Activated CD4-positive, alpha-beta T cell treated with anti-CD3 and anti-CD28 coated beads, Interleukin-2, amount 10 ng/mL, durations not matched to agents 7 days and 5 days (primary cell): ENCODE measurements at regions not wholly inside any gene's neighbourhood (a gene's known extent, or its start where the extent isn't known, plus 50 kb on each side); places are given as distances from the start of the nearest gene placed in this dataset.
"Not testable (repeated sequence)": the region's sequence is repeated elsewhere in the genome, so short reads cannot be mapped to it uniquely, and the experiment has no call there.

Experiments used
- CTCF ChIA-PET: fragments of 350-600 bp; sonication (Branson Sonifier 250); formaldehyde crosslinking; loops from one replicate; lab custom pipeline; 2021; ENCODE audit warnings: antibody characterized with exemption; lab: Charles Lee
- POLR2A ChIA-PET: fragments of 350-600 bp; sonication (Branson Sonifier 250); formaldehyde crosslinking; loops from one replicate; lab custom pipeline; 2021; ENCODE audit warnings: antibody characterized with exemption; lab: Charles Lee
- DNase-seq: peaks from one replicate; pipeline ENCODE4 v3.0.0-alpha.2; 2020
- H3K27ac Mint-ChIP-seq: one replicate; pipeline ENCODE4 v1.8.0; 2021; ENCODE audit warnings: mild to moderate bottlenecking, moderate library complexity, mixed read lengths
- H3K27me3 Mint-ChIP-seq: one replicate; pipeline ENCODE4 v1.8.0; 2021; ENCODE audit warnings: mixed read lengths
- H3K36me3 Mint-ChIP-seq: one replicate; pipeline ENCODE4 v1.8.0; 2021; ENCODE audit warnings: low read depth, mixed read lengths
- H3K4me1 Mint-ChIP-seq: one replicate; pipeline ENCODE4 v1.8.0; 2021; ENCODE audit warnings: mixed read lengths
- H3K4me3 Mint-ChIP-seq: one replicate; pipeline ENCODE4 v1.8.0; 2021; ENCODE audit warnings: mild to moderate bottlenecking, moderate library complexity, mixed read lengths
- H3K9me3 Mint-ChIP-seq: one replicate; pipeline ENCODE4 v1.8.0; 2021; ENCODE audit warnings: mixed read lengths

DNA sequence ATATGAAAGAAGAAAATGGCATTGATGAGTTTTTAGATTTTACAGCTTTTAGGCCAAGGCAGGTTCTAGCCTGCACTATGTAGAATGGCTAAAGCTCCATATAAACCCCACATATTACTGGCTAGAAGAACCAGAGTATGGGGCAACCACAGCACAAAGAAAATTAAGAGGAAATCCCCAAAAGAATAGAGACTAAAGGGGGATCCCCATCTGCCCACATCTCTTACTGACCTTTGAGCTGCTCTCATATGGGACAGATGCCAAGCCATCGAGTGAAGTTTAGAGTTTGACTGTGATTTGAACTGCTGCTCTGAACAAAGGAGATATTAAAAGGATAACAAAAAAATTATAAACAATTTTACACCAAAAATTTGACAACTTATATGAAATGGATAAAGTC lies 102.2 kb upstream of the HAO2 start:
- Mint-ChIP-seq H3K9me3 (no peaks in the 10 kb centered on the region), H3K27me3 (peaks cover 15% of the 10 kb centered on the region), H3K36me3 (no peaks in the 10 kb centered on the region), H3K4me1 (no peaks in the 10 kb centered on the region), H3K4me3 (no peak overlapping the region), H3K27ac (no peak overlapping the region)
- DNase-seq = no peak
- ChIA-PET CTCF (no interaction called here), POLR2A (no interaction called here)

DNA sequence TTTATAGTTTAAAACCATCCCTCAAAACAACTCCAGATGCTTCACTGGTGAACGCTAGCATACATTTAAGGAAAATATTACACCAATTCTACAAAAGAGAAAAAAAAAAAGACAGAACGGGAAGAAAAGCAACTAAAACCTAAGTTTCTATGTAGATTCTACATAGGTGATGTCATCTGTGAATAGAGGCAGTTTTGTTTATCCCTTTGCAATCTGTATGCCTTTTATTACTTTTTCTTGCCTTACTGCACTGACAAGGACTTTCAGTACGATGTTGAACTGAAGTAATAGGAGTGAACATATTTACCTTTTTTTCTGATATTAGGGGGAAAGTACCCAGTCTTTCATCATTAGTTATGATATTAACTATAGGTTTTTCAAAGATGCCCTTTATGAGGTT lies 101.7 kb upstream of the HAO2 start:
- Mint-ChIP-seq H3K36me3 (no peaks in the 10 kb centered on the region), H3K9me3 (no peaks in the 10 kb centered on the region), H3K4me1 (no peaks in the 10 kb centered on the region), H3K4me3 (no peak overlapping the region), H3K27ac (no peak overlapping the region), H3K27me3 (peaks cover 18% of the 10 kb centered on the region)
- DNase-seq = no peak
- ChIA-PET POLR2A (no interaction called here), CTCF (no interaction called here)

DNA sequence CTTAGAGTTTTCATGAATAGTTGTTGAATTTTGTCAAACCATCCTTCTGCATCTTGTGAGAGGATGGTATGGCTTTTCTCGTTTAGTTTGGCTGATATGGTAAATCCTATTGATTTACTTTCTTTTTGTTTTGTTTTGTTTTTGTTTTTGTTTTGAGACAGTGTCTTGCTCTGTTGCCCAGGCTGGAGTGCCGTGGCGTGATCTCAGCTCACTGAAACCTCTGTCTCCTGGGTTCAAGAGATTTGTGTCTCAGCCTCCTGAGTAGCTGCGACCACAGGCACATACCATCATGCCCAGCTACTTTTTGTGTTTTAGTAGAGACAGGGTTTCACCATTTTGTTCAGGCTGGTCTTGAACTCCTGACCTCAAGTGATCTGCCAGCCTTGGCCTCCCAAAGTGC lies 101.3 kb upstream of the HAO2 start:
- peaks cover 18% of the 10 kb centered on the region for H3K27me3 Mint-ChIP-seq
- H3K4me1 Mint-ChIP-seq, DNase-seq, CTCF ChIA-PET, H3K27ac Mint-ChIP-seq, H3K4me3 Mint-ChIP-seq, POLR2A ChIA-PET, H3K9me3 Mint-ChIP-seq, H3K36me3 Mint-ChIP-seq: not testable (repeated sequence)

DNA sequence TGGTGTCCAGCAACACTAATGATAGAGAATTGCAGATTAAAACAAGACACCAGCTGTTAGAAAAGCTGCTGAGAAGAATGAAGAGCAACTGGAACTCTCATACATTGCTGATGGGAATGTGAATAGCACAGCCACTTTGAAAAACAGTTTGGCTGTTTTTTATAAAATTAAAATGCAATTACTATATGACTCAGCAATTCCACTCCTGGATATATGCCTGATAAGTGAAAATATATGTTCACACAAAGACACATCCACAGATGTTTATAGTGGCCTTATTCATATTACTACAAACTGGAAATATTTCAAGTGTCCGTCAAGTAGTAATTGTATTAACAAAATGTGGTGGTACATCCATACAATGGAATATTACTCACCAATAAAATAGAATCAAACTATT lies 99.7 kb upstream of the HAO2 start:
- H3K4me1 Mint-ChIP-seq = no peaks in the 10 kb centered on the region
- ChIA-PET CTCF (no interaction called here), POLR2A (no interaction called here)
- no peaks in the 10 kb centered on the region for H3K36me3 Mint-ChIP-seq
- H3K27me3 Mint-ChIP-seq = peaks cover 25% of the 10 kb centered on the region
- DNase-seq = no peak
- H3K9me3 Mint-ChIP-seq = no peaks in the 10 kb centered on the region
- no peak overlapping the region for H3K4me3 Mint-ChIP-seq
- no peak overlapping the region for H3K27ac Mint-ChIP-seq

DNA sequence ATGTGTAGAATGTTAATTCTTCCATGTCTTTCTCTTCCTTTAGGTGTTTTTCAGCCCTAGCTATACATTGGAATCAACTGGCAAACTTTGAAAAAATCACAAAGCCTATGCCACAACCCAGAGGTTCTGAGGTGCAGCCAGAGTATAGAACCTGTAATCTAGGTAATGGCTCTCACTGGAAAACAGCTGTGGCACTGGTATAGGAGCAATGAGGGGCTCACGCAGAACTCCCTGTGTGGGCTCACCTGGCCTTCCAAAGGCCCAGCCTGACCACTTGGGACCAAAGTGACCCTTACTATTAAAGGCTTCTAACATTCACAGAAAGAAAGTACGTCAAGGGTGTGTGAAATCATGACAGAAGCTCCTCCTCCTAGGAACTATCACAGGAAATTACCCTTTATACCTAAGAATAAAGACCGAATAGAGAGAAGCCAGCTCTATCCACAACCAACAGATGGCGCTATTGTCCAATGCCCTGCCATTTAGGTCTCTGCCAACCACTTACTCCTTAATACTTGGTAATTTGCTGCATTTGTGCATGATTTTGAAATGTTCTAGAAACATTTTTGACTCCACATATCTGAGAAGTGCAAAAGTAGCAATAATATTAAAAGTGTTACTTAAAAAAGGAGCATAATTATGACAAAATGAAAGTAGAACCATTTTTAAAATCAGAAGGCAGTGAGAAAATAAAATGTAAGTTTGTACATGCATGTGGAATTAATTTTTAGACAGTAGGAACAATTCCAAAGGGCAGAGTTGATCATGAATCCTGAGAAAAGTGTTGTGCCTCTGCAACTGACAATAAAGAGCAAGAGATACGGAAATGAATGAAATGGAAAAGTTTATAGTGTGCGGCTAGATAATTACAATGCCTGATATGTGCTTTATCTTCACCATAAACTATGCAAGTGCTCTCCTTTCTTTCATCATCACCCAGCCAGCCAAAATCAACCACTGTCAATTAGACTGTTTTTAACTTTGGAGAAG lies 93.1 kb upstream of the HAO2 start:
- peak; percentile 63 for DNase-seq
- H3K36me3 Mint-ChIP-seq = no peaks in the 10 kb centered on the region
- H3K4me1 Mint-ChIP-seq = no peaks in the 10 kb centered on the region
- H3K27ac Mint-ChIP-seq = no peak overlapping the region
- ChIA-PET CTCF (interaction anchor here (1.0 kb wide), 1 partner anchor 39 kb away, joined by 3 read pairs; no protein-coding TSS in a partner anchor), POLR2A (no interaction called here)
- no peak overlapping the region for H3K4me3 Mint-ChIP-seq
- peaks cover 25% of the 10 kb centered on the region for H3K27me3 Mint-ChIP-seq
- no peaks in the 10 kb centered on the region for H3K9me3 Mint-ChIP-seq

DNA sequence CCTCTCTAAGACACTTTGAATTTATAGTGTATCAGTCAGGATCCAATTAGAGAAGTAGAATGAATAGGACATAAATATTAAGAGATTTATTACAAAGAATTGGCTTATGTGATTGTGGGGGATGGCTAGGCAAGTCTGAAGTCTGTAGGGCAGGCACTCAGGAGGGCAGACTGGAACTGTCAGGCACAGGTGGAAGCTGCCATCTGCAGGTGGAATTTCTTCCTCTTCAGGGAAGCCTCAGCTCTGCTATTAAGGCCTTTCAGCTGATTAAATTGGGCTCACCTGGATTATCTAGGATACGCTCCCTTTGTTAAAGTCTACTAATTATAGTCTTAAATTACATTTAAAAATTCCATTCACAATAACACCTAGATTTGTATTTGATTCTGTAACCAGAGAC lies 92.0 kb upstream of the HAO2 start:
- Mint-ChIP-seq H3K27me3 (peaks cover 26% of the 10 kb centered on the region), H3K9me3 (no peaks in the 10 kb centered on the region), H3K4me3 (no peak overlapping the region), H3K36me3 (no peaks in the 10 kb centered on the region), H3K27ac (no peak overlapping the region), H3K4me1 (no peaks in the 10 kb centered on the region)
- ChIA-PET CTCF (no interaction called here), POLR2A (no interaction called here)
- no peak for DNase-seq

DNA sequence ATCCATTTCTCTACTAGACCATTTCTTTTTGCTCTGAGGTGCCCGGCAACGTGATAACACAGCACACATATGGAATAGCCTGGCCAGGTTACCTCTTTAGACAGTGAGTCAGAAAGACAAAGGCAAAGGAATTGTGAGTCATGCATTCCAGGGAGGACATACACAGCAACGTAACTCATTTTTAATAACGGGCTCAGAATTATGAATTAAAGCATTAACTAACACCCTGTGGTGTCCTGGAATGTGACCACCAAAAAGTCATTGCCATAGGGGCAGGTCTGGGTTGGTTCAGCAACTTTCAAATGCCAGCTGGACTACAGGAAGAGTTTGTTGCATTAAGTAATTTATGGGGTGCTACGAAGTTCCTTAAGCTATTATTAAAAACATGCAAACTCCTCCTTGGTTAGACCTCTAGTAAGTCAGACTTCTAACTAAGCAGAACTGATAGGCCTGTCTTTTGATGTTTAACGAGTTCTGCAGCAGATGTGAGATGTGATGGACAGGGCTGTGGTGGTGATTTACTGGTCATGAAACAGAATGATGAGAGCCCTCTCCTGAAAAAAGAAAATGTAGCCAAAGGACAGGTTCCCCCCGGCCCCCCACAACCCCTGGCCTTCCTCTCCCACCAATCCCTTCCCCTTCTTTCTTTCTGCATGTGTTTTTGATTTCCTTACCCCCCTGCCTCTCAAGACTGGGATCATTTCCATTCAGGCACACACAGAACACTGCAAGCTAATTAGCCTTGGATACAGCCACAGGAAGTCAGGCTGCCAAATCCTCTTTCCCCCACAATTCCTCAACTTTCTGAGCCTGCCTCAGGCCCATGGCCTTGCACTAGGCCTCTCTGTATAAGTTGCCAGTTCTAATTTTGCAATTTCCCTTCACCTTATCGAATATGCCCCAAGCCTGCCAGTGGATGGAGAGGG lies 88.9 kb upstream of the HAO2 start:
- ChIA-PET POLR2A (no interaction called here), CTCF (no interaction called here)
- peaks cover 24% of the 10 kb centered on the region for H3K27me3 Mint-ChIP-seq
- no peak overlapping the region for H3K4me3 Mint-ChIP-seq
- H3K27ac Mint-ChIP-seq = no peak overlapping the region
- no peaks in the 10 kb centered on the region for H3K36me3 Mint-ChIP-seq
- no peaks in the 10 kb centered on the region for H3K9me3 Mint-ChIP-seq
- H3K4me1 Mint-ChIP-seq = no peaks in the 10 kb centered on the region
- DNase-seq = no peak

DNA sequence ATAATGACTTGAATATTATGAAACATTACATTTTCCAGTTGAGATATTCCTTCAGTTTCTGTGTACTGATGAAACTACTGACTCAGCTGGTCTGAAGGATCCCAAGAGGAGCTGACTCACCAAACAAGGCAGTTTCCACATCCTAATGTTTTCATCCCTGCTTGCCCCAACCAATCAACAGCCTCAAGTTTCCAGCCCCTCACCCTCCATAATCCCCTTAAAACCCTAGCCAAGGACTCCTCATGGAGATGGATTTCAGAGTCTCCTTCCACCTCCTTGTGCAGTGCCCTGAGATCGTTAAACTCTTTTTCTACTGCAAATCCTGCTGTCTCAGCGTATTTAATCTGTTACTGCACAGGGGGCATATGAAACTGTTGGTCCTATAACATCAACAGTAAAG lies 83.1 kb upstream of the HAO2 start:
- Mint-ChIP-seq H3K27ac (no peak overlapping the region), H3K36me3 (no peaks in the 10 kb centered on the region), H3K27me3 (peaks cover 27% of the 10 kb centered on the region), H3K9me3 (no peaks in the 10 kb centered on the region), H3K4me1 (no peaks in the 10 kb centered on the region), H3K4me3 (no peak overlapping the region)
- DNase-seq = no peak
- ChIA-PET CTCF (no interaction called here), POLR2A (no interaction called here)

DNA sequence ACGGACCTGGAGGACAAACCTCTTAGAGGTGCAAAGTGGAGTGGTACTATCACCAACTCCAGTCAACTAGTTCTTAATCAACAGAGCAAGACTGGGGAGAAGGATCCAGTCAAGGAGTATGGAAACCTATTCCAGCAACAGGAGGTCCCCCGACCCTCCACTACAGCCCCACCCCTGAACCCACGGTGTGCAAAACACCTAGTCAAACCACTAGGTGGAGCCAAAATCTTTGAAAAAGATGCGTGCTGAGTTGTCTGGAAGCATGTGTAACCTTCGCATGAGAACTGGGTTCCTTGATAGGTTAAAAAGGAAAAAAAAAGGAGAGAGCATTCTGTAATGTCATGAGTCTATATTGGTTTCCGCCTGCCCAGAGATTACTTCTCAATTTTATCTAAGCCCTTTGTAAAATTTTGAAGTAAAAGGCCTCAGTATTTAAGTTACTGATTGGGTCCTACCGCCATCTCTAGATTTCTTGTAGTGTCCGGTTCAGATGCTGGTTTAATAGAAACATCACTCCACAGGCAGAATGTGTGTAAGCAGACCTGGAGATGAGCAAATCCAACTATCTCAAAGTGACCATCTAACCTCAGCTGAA lies 81.9 kb upstream of the HAO2 start:
- Mint-ChIP-seq H3K4me1 (no peaks in the 10 kb centered on the region), H3K4me3 (no peak overlapping the region), H3K27ac (no peak overlapping the region), H3K27me3 (peaks cover 23% of the 10 kb centered on the region), H3K36me3 (no peaks in the 10 kb centered on the region), H3K9me3 (no peaks in the 10 kb centered on the region)
- CTCF ChIA-PET = no interaction called here
- POLR2A ChIA-PET = no interaction called here
- DNase-seq = peak; percentile 37

DNA sequence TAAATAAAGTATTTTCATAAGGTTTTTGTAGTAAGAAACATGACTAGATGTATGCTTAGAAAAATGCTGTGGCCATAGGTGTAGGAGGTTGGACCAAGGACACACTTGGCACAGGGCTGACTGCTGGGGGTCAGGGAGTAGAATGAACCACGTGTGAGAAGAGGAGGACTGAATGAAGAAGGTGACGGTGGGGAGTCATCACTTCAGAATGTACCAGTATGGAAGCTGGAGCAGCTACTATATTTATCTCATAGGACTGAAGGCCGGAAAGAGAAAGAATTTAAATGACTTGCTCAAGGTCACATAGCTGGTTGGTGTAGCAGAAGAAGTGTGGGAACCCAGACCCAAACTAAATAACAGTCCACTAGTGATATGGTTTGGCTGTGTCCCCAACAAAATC lies 79.8 kb upstream of the HAO2 start:
- Mint-ChIP-seq H3K4me1 (no peaks in the 10 kb centered on the region), H3K27me3 (peaks cover 20% of the 10 kb centered on the region), H3K36me3 (no peaks in the 10 kb centered on the region), H3K4me3 (no peak overlapping the region), H3K9me3 (no peaks in the 10 kb centered on the region), H3K27ac (no peak overlapping the region)
- CTCF ChIA-PET = no interaction called here
- POLR2A ChIA-PET = no interaction called here
- no peak for DNase-seq

DNA sequence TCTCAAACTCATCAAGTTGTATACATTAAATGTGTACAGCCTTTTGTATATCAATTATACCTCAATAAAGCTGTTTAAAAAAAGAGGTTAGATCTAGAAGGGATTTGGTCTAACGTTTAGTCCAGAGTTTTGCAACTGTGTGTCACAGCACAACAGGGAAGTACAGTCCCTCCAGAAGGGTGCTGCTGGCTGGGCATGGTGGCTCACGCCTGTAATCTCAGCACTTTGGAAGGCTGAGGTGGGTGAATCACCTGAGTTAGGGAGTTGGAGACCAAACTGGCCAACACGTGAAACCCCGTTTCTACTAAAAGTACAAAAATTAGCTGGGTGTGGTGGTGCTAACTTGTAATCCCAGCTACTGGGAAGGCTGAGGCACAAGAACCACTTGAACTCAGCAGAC lies 78.3 kb upstream of the HAO2 start:
- peaks cover 12% of the 10 kb centered on the region for H3K27me3 Mint-ChIP-seq
- H3K4me1 Mint-ChIP-seq = peaks cover 11% of the 10 kb centered on the region
- no peak for DNase-seq
- ChIA-PET POLR2A (no interaction called here), CTCF (no interaction called here)
- H3K4me3 Mint-ChIP-seq = no peak overlapping the region
- no peaks in the 10 kb centered on the region for H3K9me3 Mint-ChIP-seq
- H3K36me3 Mint-ChIP-seq = no peaks in the 10 kb centered on the region
- H3K27ac Mint-ChIP-seq = no peak overlapping the region

DNA sequence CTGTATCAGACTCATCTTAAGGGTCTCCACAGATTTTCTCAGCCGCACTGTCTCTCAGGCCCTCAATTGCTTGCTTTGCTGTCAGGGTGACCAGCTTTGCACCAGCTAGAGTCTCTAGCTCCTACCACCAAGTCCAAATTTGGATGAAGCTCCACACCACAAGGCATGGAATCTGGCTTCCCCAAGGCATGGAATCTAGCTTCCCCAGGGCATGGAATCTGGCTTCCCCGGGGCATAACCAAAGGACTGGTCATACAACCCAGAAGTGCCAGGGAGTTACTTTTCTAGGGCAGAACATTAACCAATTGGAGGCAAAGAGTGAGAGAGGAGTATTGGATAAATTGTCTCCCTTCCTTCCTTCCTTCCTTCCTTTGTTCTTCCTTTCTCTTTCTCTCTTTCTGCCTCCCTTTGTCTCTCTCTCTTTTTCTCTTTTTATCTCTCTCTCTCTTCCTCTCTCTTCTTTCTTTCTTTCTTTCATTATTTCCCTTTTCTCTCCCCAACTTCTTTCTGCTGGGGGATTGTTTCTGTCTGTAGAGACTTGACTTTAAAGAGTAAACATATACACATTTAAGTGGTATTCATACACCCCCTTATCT lies 76.9 kb upstream of the HAO2 start:
- H3K27ac Mint-ChIP-seq = no peak overlapping the region
- no peaks in the 10 kb centered on the region for H3K36me3 Mint-ChIP-seq
- H3K4me1 Mint-ChIP-seq = peaks cover 11% of the 10 kb centered on the region
- no peak for DNase-seq
- POLR2A ChIA-PET = no interaction called here
- CTCF ChIA-PET = no interaction called here
- H3K4me3 Mint-ChIP-seq = no peak overlapping the region
- peaks cover 7% of the 10 kb centered on the region for H3K27me3 Mint-ChIP-seq
- H3K9me3 Mint-ChIP-seq = no peaks in the 10 kb centered on the region
